K562 (cell line): ENCODE measurements at regions not wholly inside any gene's neighbourhood (a gene's known extent, or its start where the extent isn't known, plus 50 kb on each side); places are given as distances from the start of the nearest gene placed in this dataset.

Experiments
- ZBTB40 ChIP-seq, 2 experiments: fragments of 450-650 bp in 1 of 2; sonication (generic) in 1 of 2; formaldehyde crosslinking in 1 of 2; IDR thresholded peaks; 2 replicates each; pipeline versions ENCODE4 v1.7.1 to v1.9.0; 2016 to 2022; ENCODE audit warnings: inconsistent platforms in 1 of 2, mild to moderate bottlenecking in 1 of 2, missing genetic modification reagents in 1 of 2

DNA sequence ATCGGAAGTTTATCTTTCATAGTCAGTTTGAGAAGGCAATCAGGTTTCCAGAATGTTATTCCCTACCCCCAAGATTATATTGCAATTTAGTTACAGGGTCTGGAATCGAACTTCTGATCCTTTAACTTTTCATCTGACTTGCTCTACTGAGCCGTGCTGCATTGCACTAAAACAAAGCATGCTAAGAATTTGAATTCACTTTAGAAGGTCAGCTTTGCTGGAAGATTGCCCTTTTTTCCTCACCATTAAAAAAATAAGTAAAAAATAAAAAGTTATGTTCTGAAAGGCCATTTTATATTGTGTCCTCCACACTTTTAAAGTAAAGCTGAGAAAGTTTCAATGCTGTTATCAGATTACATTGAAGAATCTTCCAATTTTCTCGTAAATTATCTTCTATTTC is 388.8 kb upstream of the PHF14 start (continued):
- TF ChIP-seq ZBTB40 (IDR thresholded peaks at IDR 0.05) (no peak), ZBTB40 (CRISPR knock-in tag; IDR thresholded peaks at IDR 0.05) (no peak)
